Stimulated activated CD8-positive, alpha-beta memory T cell treated with anti-CD3 and anti-CD28 coated beads, Interleukin-2, amount 100 ng/mL, for 48 hours (primary cell): ENCODE measurements at regions not wholly inside any gene's neighbourhood (a gene's known extent, or its start where the extent isn't known, plus 50 kb on each side); places are given as distances from the start of the nearest gene placed in this dataset.

Experiments used
- DNase-seq, 2 donors: peaks; one replicate each; pipeline ENCODE4 v3.0.0-alpha.2; 2020; ENCODE audit warnings: low read depth in 2 of 2

- no peak for DNase-seq
These were observed 142.5 kb downstream of the LRIG3 start for GRCh38 chr12:58777815-58778214.

GRCh38 chr12:58781609-58782008 is 138.7 kb downstream of the LRIG3 start:
- DNase-seq: no peak

DNA sequence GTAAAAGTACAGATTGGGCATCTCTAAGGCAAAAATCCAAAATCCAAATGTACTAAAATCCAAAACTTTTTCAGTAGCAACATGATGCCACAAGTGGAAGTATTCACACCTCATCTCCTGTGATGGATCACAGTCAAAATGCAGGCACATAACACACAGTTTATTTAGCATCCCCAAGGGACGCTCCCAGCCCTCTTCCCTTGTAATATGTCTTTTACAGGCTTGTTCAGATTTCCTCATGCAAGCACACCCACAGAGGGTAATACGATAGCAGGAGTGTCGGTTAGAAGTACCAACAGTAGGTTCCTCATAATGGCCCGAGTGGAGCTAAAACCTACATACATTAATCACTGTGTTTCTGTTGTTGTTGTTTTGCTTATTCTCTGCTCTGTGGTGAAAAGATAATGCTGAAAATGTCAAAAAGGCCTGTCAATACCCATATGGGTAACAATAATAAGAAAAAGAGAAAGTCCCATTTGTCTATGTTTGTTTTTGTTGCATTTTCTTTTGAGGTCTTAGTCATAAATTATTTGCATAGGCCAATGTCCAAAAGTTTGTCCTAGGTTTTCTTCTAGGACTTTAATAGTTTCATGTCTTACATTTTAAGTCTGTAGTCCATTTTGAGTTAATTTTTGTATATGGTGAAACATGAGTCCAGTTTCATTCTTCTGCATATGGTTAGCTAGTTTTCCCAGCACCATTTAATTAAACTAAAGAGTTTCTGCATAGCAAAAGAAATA is 133.1 kb downstream of the LRIG3 start:
- no peak for DNase-seq

GRCh38 chr12:58794859-58795258 is 125.4 kb downstream of the LRIG3 start:
- DNase-seq: no peak

DNA sequence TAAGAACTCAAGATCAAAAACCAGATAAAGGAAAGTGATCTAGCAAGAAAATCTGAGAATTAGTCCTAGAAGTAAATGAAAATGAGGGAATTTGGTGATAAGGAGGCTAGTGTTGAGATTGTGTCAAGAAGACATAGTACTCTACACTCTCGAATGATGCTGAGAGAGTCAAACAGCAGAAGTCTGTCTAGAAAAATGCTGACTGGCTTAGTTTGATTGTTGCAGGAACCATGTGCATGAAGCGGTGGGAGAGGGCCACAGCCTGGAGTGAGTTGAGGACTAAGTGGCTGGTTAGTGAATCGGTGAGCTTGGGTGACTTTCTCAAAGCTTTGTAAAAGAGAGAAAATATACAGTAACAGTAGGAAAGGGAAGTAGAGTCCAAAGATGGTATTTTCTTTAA is 124.5 kb downstream of the LRIG3 start:
- no peak for DNase-seq

DNA sequence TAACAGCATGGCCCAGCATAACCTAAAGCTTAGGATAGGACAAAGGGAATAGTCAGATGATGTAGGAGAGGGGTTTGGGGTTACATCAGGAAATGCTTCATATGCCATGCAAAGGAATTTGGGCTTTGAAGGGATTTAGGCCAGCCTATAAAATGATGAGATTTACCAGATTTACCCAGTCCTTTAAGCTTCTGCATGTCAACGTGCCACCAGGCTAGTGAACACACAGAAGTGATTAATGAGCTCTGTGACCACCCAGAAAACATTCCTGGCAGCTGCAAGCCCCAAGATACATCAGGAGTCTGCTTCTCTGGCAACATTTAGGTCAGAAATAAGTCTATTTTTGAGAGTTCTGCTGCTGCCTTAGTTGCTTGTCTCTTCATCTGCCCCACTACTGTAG is 118.3 kb downstream of the LRIG3 start:
- DNase-seq: no peak

DNA sequence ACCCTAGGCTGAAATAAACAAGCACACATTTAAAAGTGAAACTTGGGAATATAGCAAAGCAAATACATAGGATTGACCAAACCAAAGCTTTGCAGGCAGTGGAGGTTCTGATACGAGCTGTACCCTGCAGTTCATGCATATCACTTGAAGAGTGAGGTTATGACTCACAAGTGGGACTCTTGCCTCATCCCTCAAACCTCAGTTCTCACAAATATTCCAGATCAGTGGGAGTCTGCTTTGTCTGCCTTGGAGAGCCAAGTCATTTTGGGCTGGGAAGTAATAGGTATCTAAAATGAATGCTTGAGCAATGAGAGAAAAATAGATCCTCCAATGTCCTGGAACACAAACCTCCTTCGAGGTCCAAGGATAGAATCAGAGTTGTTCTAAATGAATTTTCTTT is 116.4 kb downstream of the LRIG3 start:
- DNase-seq: no peak

GRCh38 chr12:58804749-58805148 is 115.6 kb downstream of the LRIG3 start:
- no peak for DNase-seq

GRCh38 chr12:58809064-58809607 is 111.2 kb downstream of the LRIG3 start:
- no peak for DNase-seq

DNA sequence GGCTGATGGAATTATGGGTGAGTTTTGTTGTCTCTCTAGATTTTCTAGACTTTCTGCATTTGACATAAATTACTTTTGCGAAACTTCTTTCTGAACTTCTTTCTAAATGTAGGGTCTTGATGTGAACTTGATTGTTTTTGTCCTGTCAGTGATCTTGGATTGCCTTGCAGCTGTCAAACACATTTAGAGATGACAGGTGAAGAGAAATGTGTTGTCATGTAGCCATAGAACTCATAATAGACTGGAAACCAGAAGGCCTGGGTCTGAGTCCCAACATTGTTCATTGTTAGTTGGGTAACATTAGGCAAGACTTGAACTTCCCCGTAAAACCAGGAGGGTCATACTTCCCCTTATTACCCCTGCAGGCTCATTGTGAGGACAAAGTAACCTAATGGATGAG is 109.0 kb downstream of the LRIG3 start:
- DNase-seq: no peak

DNA sequence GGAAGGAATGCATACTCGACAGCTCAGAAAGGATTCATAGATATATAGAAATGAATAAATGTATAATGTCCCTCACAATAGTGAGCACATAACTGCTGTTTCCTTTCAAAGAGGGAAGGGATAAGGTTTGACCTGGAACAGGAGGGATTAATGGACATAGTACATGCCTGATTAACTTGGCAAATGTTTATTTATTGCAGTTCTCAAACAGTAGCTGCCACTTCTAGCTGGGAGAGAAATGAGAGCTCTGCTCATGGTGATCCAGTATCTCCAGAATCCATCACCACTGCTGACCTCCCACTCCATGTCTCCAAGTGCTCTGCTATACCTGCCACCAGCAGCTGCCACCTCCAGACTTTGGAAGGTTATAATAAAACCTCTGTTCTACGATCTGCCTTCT is 108.1 kb downstream of the LRIG3 start:
- no peak for DNase-seq

- no peak for DNase-seq
These were observed 106.3 kb downstream of the LRIG3 start for GRCh38 chr12:58814036-58814435.

DNA sequence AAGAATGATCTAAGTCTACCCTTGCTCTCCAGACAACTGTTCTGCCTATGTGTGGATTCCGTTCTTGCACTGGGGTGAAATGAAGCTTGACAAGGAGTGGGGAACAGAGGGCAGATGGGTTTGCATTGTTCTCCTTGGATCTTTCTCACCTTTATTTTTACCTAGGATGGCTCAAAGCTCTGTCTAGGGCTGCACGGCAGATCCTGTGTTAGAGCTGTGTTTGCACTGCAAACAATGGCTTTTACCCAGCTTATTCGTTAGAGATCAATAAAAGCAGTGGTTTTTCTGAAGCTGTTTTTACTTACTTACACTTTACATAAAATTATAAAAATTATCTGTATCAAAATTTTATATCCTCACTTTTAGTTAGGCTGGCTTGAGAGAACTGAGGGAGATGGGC is 105.1 kb downstream of the LRIG3 start:
- DNase-seq: no peak

GRCh38 chr12:58818546-58818945 is 101.8 kb downstream of the LRIG3 start:
- DNase-seq: no peak

- no peak for DNase-seq
These were observed 101.0 kb downstream of the LRIG3 start for GRCh38 chr12:58819345-58819744.

DNA sequence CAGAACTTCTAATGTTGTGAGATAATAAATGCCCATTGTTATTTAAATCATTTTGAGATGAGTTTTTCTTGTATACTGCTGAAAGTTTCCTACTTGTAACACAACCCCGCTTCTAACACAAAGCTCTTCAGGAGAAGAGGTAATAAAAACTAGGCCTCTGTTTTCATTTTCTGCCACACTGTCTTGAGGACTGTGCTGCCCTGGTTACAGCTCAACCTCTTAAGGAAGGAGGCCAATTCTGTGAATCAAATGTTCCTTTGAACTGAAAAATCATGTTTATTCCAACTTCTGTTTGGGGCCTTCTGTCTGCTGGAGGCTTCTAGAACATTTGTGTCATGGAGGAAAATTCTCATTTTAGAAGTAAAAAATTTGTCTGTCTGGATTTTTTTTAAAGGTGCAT is 100.3 kb downstream of the LRIG3 start:
- no peak for DNase-seq
